Esophagus squamous epithelium (tissue), 5 donors: ENCODE measurements at regions not wholly inside any gene's neighbourhood (a gene's known extent, or its start where the extent isn't known, plus 50 kb on each side); places are given as distances from the start of the nearest gene placed in this dataset.

ENCODE experiments used
- DNase-seq: peaks from one replicate; lab custom pipeline; 2025; lab: John Stamatoyannopoulos, UW
- H3K27ac ChIP-seq, 4 donors: fragments of 200-600 bp; sonication (generic); one replicate each; pipeline ENCODE4 v1.5.1; 2016 to 2019; ENCODE audit warnings: mild to moderate bottlenecking in 1 of 4
- H3K27me3 ChIP-seq, 4 donors: fragments of 200-600 bp; sonication (generic); 1 replicate in 3 of 4; 2 replicates in 1 of 4; pipeline versions ENCODE4 v1.5.1 to v1.6.0; 2017 to 2021; ENCODE audit warnings: antibody characterized with exemption in 1 of 4
- H3K36me3 ChIP-seq, 3 donors: fragments of 200-600 bp; sonication (generic); one replicate each; pipeline ENCODE4 v1.5.1; 2016 to 2019
- H3K4me1 ChIP-seq, 3 donors: fragments of 200-600 bp; sonication (generic); one replicate each; pipeline ENCODE4 v1.5.1; 2017 to 2019
- H3K4me3 ChIP-seq, 4 donors: fragments of 200-600 bp; sonication (generic); 1 replicate in 3 of 4; 2 replicates in 1 of 4; pipeline ENCODE4 v1.5.1; 2016 to 2019; ENCODE audit warnings: mild to moderate bottlenecking in 2 of 4, moderate library complexity in 1 of 4
- H3K9me3 ChIP-seq, 3 donors: fragments of 200-600 bp; sonication (generic); one replicate each; pipeline ENCODE4 v1.5.1; 2016 to 2019
- CTCF ChIP-seq, 6 experiments: fragments of 450-650 bp in 4 of 6; fragments of 200-600 bp in 2 of 6; sonication (generic) in 2 of 6; IDR thresholded peaks; one replicate each; pipeline ENCODE4 v1.5.1; 2016 to 2019; ENCODE audit warnings: antibody characterized with exemption in 6 of 6, mild to moderate bottlenecking in 4 of 6, moderate library complexity in 4 of 6
- POLR2A ChIP-seq, 4 donors: fragments of 450-650 bp; IDR thresholded peaks; one replicate each; pipeline ENCODE4 v1.6.1; 2017; ENCODE audit warnings: antibody characterized with exemption in 4 of 4, mild to moderate bottlenecking in 4 of 4, moderate library complexity in 3 of 4
- whole genome bisulfite sequencing, 2 donors: methylation state at CpG; one replicate each; pipeline ENCODE4 v1.1.5; 2018; 5-methylcytosine and 5-hydroxymethylcytosine counted together
- intact Hi-C: fragments of 100-400 bp; cut with DNase I; formaldehyde crosslinking; loops from one replicate; pipeline ENCODE4 v1.15.0; 2022
- donor health status: DM: yes; HTN: yes; CAD: no.

GRCh38 chr14:85288041-85288440 is 241.9 kb upstream of the FLRT2 start:
- Histone ChIP-seq H3K36me3 (no peaks in the 10 kb centered on the region), H3K4me1 (no peaks in the 10 kb centered on the region), H3K9me3 (no peaks in the 10 kb centered on the region), H3K27ac (no peak overlapping the region), H3K4me3 (no peak overlapping the region), H3K27me3 (no peaks in the 10 kb centered on the region)
- no peak for DNase-seq
- 86 to 98% methylated on average over 3 of the region's 3 CpGs for WGBS, 2 donors
- intact Hi-C loops = no loop called here
- TF ChIP-seq POLR2A (IDR thresholded peaks at IDR 0.05) (no peak), CTCF (IDR thresholded peaks at IDR 0.05) (no peak)

GRCh38 chr14:85291731-85292130 is 238.2 kb upstream of the FLRT2 start:
- TF ChIP-seq POLR2A (IDR thresholded peaks at IDR 0.05) = no peak
- TF ChIP-seq CTCF (IDR thresholded peaks at IDR 0.05) = no peak
- no peak overlapping the region for H3K4me3 ChIP-seq
- 67 to 68% methylated on average over 3 of the region's 3 CpGs for WGBS, 2 donors
- H3K4me1 ChIP-seq = no peaks in the 10 kb centered on the region
- H3K36me3 ChIP-seq = no peaks in the 10 kb centered on the region
- no peak for DNase-seq
- intact Hi-C loops = no loop called here
- H3K27me3 ChIP-seq = no peaks in the 10 kb centered on the region
- H3K27ac ChIP-seq = no peak overlapping the region
- H3K9me3 ChIP-seq = no peaks in the 10 kb centered on the region

- Histone ChIP-seq H3K4me3 (no peak overlapping the region), H3K4me1 (no peaks in the 10 kb centered on the region), H3K27ac (no peak overlapping the region), H3K27me3 (no peaks in the 10 kb centered on the region), H3K36me3 (no peaks in the 10 kb centered on the region), H3K9me3 (no peaks in the 10 kb centered on the region)
- intact Hi-C loops = no loop called here
- DNase-seq = no peak
- WGBS, 2 donors = 79 to 81% methylated on average over 6 of the region's 6 CpGs
- TF ChIP-seq CTCF (IDR thresholded peaks at IDR 0.05) = no peak
These were observed 236.2 kb upstream of the FLRT2 start for GRCh38 chr14:85293612-85294234.

- TF ChIP-seq CTCF (IDR thresholded peaks at IDR 0.05) = no peak
- no peak for TF ChIP-seq POLR2A (IDR thresholded peaks at IDR 0.05)
- Histone ChIP-seq H3K9me3 (no peaks in the 10 kb centered on the region), H3K27me3 (no peaks in the 10 kb centered on the region), H3K27ac (no peak overlapping the region), H3K36me3 (no peaks in the 10 kb centered on the region), H3K4me3 (no peak overlapping the region), H3K4me1 (no peaks in the 10 kb centered on the region)
- intact Hi-C loops = no loop called here
- 75 to 91% methylated on average over 1 of the region's 1 CpG for WGBS, 2 donors
- no peak for DNase-seq
These were observed 234.6 kb upstream of the FLRT2 start for GRCh38 chr14:85295318-85295717.

- intact Hi-C loops = no loop called here
- Histone ChIP-seq H3K36me3 (no peaks in the 10 kb centered on the region), H3K27ac (no peak overlapping the region), H3K4me3 (no peak overlapping the region), H3K4me1 (no peaks in the 10 kb centered on the region), H3K27me3 (no peaks in the 10 kb centered on the region), H3K9me3 (no peaks in the 10 kb centered on the region)
- 59 to 71% methylated on average over 3 of the region's 3 CpGs for WGBS, 2 donors
- TF ChIP-seq POLR2A (IDR thresholded peaks at IDR 0.05) (no peak), CTCF (IDR thresholded peaks at IDR 0.05) (no peak)
- no peak for DNase-seq
These were observed 233.3 kb upstream of the FLRT2 start for GRCh38 chr14:85296456-85297210.
